Panc1 (cell line): ENCODE measurements at regions not wholly inside any gene's neighbourhood (a gene's known extent, or its start where the extent isn't known, plus 50 kb on each side); places are given as distances from the start of the nearest gene placed in this dataset.

Source experiments
- ATAC-seq: fragments of 200-7000 bp; cut with Tn5 transposase; 2 replicates; pipeline ENCODE4 v1.9.1; 2020; ENCODE audit warnings: mild to moderate bottlenecking, moderate library complexity
- BruUV-seq: library from RNA; stranded (reverse); fragments of 400-500 nt; replicated peaks from 2 replicates; lab custom pipeline; 2021; lab: Mats Ljungman, UMichigan
- CTCF ChIA-PET: fragments of 300-600 bp; sonication (Branson Sonifier 250); formaldehyde crosslinking; loops from one replicate; lab custom pipeline; 2022; ENCODE audit warnings: antibody characterized with exemption; lab: Charles Lee
- POLR2A ChIA-PET: fragments of 300-600 bp; sonication (Branson Sonifier 250); formaldehyde crosslinking; loops from one replicate; lab custom pipeline; 2022; ENCODE audit warnings: antibody characterized with exemption; lab: Charles Lee
- DNase-seq: peaks from one replicate; pipeline ENCODE4 v3.0.0-alpha.2; 2010; ENCODE audit warnings: low read depth, low spot score
- H3K27ac ChIP-seq: 2 replicates; pipeline ENCODE4 v1.5.1; 2011; ENCODE audit warnings: mild to moderate bottlenecking, low read length, inconsistent platforms
- H3K27me3 ChIP-seq: fragments of 200-500 bp; sonication (Bioruptor generic); 2 replicates; pipeline ENCODE4 v1.6.0; 2014; ENCODE audit warnings: low read length, inconsistent platforms; ENCODE audit not compliant: control insufficient read depth, insufficient read depth
- H3K36me3 ChIP-seq: fragments of 200-500 bp; sonication (Bioruptor generic); 2 replicates; pipeline ENCODE4 v1.5.1; 2014; ENCODE audit warnings: inconsistent platforms, mild to moderate bottlenecking, low read length, moderate library complexity; ENCODE audit not compliant: control insufficient read depth, insufficient read depth
- H3K4me1 ChIP-seq: 2 replicates; pipeline ENCODE4 v1.5.1; 2011; ENCODE audit warnings: inconsistent platforms, mild to moderate bottlenecking, low read length, moderate library complexity; ENCODE audit not compliant: control insufficient read depth, insufficient read depth
- H3K4me3 ChIP-seq, 2 experiments: 2 replicates each; pipeline ENCODE4 v1.5.1; 2011 to 2012; ENCODE audit warnings: low read depth in 2 of 2, low read length in 2 of 2, mild to moderate bottlenecking in 2 of 2, inconsistent platforms in 1 of 2, moderate library complexity in 1 of 2
- H3K9me3 ChIP-seq: fragments of 200-500 bp; sonication (Bioruptor generic); 2 replicates; pipeline ENCODE4 v1.5.1; 2014; ENCODE audit warnings: low read depth, mild to moderate bottlenecking, inconsistent platforms, low read length, moderate library complexity; ENCODE audit not compliant: control insufficient read depth, insufficient read depth
- CTCF ChIP-seq: fragments of 450-650 bp; IDR thresholded peaks from 2 replicates; pipeline ENCODE4 v1.5.1; 2017; ENCODE audit warnings: mild to moderate bottlenecking
- POLR2AphosphoS5 ChIP-seq: IDR thresholded peaks from 2 replicates; pipeline ENCODE4 v1.6.1; 2012; ENCODE audit warnings: mild to moderate bottlenecking, low read depth, low read length, moderate library complexity
- SIN3A ChIP-seq: IDR thresholded peaks from 2 replicates; pipeline ENCODE4 v1.6.1; 2012; ENCODE audit warnings: low read depth, mild to moderate bottlenecking, low read length, moderate library complexity, borderline replicate concordance; ENCODE audit not compliant: insufficient read depth
- TCF7L2 ChIP-seq: IDR thresholded peaks from 2 replicates; pipeline ENCODE4 v1.6.1; 2011; ENCODE audit warnings: mild to moderate bottlenecking, low read depth, low read length, inconsistent platforms
- in situ Hi-C: cut with HindIII; loops from 2 replicates; pipeline ENCODE4 v1.10.0; 2016; ENCODE audit warnings: low sequenced_read_pairs, low pct_unique_long_range_greater_than_20kb
- intact Hi-C: fragments of 100-400 bp; cut with micrococcal nuclease; formaldehyde crosslinking; loops from one replicate; pipeline ENCODE4 v1.10.0; 2022; ENCODE audit not compliant: unreplicated experiment
- TF ChIP-seq, protein P1 (sequence below), 2 experiments: IDR thresholded peaks; 2 replicates each; pipeline ENCODE4 v1.6.1; 2011 to 2012; ENCODE audit warnings: low read depth in 2 of 2, control low read depth in 1 of 2, low read length in 1 of 2, mild to moderate bottlenecking in 1 of 2, moderate library complexity in 1 of 2; ENCODE audit not compliant: insufficient read depth in 1 of 2

GRCh38 chr2:19070886-19071285 lies 287.5 kb downstream of the OSR1 start:
- ATAC-seq = no peak
- H3K27me3 ChIP-seq = no peaks in the 10 kb centered on the region
- TF ChIP-seq CTCF (no peak), POLR2AphosphoS5 (no peak), SIN3A (no peak), TCF7L2 (no peak)
- TF ChIP-seq, protein P1, sequence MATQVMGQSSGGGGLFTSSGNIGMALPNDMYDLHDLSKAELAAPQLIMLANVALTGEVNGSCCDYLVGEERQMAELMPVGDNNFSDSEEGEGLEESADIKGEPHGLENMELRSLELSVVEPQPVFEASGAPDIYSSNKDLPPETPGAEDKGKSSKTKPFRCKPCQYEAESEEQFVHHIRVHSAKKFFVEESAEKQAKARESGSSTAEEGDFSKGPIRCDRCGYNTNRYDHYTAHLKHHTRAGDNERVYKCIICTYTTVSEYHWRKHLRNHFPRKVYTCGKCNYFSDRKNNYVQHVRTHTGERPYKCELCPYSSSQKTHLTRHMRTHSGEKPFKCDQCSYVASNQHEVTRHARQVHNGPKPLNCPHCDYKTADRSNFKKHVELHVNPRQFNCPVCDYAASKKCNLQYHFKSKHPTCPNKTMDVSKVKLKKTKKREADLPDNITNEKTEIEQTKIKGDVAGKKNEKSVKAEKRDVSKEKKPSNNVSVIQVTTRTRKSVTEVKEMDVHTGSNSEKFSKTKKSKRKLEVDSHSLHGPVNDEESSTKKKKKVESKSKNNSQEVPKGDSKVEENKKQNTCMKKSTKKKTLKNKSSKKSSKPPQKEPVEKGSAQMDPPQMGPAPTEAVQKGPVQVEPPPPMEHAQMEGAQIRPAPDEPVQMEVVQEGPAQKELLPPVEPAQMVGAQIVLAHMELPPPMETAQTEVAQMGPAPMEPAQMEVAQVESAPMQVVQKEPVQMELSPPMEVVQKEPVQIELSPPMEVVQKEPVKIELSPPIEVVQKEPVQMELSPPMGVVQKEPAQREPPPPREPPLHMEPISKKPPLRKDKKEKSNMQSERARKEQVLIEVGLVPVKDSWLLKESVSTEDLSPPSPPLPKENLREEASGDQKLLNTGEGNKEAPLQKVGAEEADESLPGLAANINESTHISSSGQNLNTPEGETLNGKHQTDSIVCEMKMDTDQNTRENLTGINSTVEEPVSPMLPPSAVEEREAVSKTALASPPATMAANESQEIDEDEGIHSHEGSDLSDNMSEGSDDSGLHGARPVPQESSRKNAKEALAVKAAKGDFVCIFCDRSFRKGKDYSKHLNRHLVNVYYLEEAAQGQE (IDR thresholded peaks at IDR 0.05; ENCODE audit: insufficient read depth in 1 of 2, low read depth in 2 of 2, low read length in 1 of 2) = no peak
- no peaks in the 10 kb centered on the region for H3K36me3 ChIP-seq
- no peak for DNase-seq
- no TSS peak for BruUV-seq
- ChIA-PET CTCF (no interaction called here), POLR2A (no interaction called here)
- intact Hi-C loops (no loop called here), in situ Hi-C loops (no loop called here)
- no peaks in the 10 kb centered on the region for H3K4me1 ChIP-seq
- H3K4me3 ChIP-seq = no peak overlapping the region
- H3K27ac ChIP-seq = no peak overlapping the region
- H3K9me3 ChIP-seq = no peaks in the 10 kb centered on the region

GRCh38 chr2:19068206-19068605 lies 290.2 kb downstream of the OSR1 start:
- Histone ChIP-seq H3K4me3 (no peak overlapping the region), H3K9me3 (no peaks in the 10 kb centered on the region), H3K4me1 (no peaks in the 10 kb centered on the region), H3K36me3 (no peaks in the 10 kb centered on the region), H3K27ac (no peak overlapping the region), H3K27me3 (no peaks in the 10 kb centered on the region)
- POLR2A ChIA-PET = no interaction called here
- no peak for TF ChIP-seq POLR2AphosphoS5
- TF ChIP-seq TCF7L2 = no peak
- TF ChIP-seq CTCF = no peak
- TF ChIP-seq, protein P1 (IDR thresholded peaks at IDR 0.05; ENCODE audit: insufficient read depth in 1 of 2, low read depth in 2 of 2, low read length in 1 of 2) = no peak
- TF ChIP-seq SIN3A = no peak
- no peak for ATAC-seq
- BruUV-seq = no TSS peak
- intact Hi-C loops = no loop called here
- CTCF ChIA-PET = no interaction called here
- DNase-seq = no peak
- in situ Hi-C loops = no loop called here
